ENCODE measurements at regions not wholly inside any gene's neighbourhood (a gene's known extent, or its start where the extent isn't known, plus 50 kb on each side); places are given as distances from the start of the nearest gene placed in this dataset.

- Histone ChIP-seq H3K9ac (ENCODE audit: low read length in 2 of 2) (no peak overlapping the region), H3K27ac (ENCODE audit: low read length) (no peak overlapping the region), H3K4me1 (ENCODE audit: control insufficient read depth, insufficient read depth, low read length) (no peaks in the 10 kb centered on the region), H3K27me3 (ENCODE audit: control insufficient read depth in 1 of 2, insufficient read depth in 2 of 2, low read length in 2 of 2) (no peaks in the 10 kb centered on the region), H3K4me3 (ENCODE audit: low read length in 2 of 2) (no peak overlapping the region), H3K9me3 (ENCODE audit: control insufficient read depth in 2 of 2, low read length in 2 of 2) (no peaks in the 10 kb centered on the region), H3K36me3 (ENCODE audit: control insufficient read depth in 2 of 2, insufficient read depth in 2 of 2, low read length in 2 of 2) (no peaks in the 10 kb centered on the region)
Observed at GRCh38 chr18:34544930-34545329, 165.2 kb upstream of the DTNA start.

- no peaks in the 10 kb centered on the region for H3K9me3 ChIP-seq (ENCODE audit: control insufficient read depth in 2 of 2, low read length in 2 of 2)
- H3K27ac ChIP-seq (ENCODE audit: low read length), result no peak overlapping the region
- no peaks in the 10 kb centered on the region for H3K36me3 ChIP-seq (ENCODE audit: control insufficient read depth in 2 of 2, insufficient read depth in 2 of 2, low read length in 2 of 2)
- no peak overlapping the region for H3K4me3 ChIP-seq (ENCODE audit: low read length in 2 of 2)
- no peaks in the 10 kb centered on the region for H3K4me1 ChIP-seq (ENCODE audit: control insufficient read depth, insufficient read depth, low read length)
- H3K9ac ChIP-seq (ENCODE audit: low read length in 2 of 2), result no peak overlapping the region
- H3K27me3 ChIP-seq (ENCODE audit: control insufficient read depth in 1 of 2, insufficient read depth in 2 of 2, low read length in 2 of 2), result no peaks in the 10 kb centered on the region
Observed at GRCh38 chr18:34548120-34548972, 161.8 kb upstream of the DTNA start.

GRCh38 chr18:34548973-34549294, 161.2 kb upstream of the DTNA start:
- Histone ChIP-seq H3K9me3 (ENCODE audit: control insufficient read depth in 2 of 2, low read length in 2 of 2) (no peaks in the 10 kb centered on the region), H3K27me3 (ENCODE audit: control insufficient read depth in 1 of 2, insufficient read depth in 2 of 2, low read length in 2 of 2) (no peaks in the 10 kb centered on the region), H3K9ac (ENCODE audit: low read length in 2 of 2) (no peak overlapping the region), H3K4me1 (ENCODE audit: control insufficient read depth, insufficient read depth, low read length) (no peaks in the 10 kb centered on the region), H3K4me3 (ENCODE audit: low read length in 2 of 2) (no peak overlapping the region), H3K27ac (ENCODE audit: low read length) (no peak overlapping the region), H3K36me3 (ENCODE audit: control insufficient read depth in 2 of 2, insufficient read depth in 2 of 2, low read length in 2 of 2) (no peaks in the 10 kb centered on the region)

GRCh38 chr18:34549367-34549766, 160.7 kb upstream of the DTNA start:
- no peak overlapping the region for H3K9ac ChIP-seq (ENCODE audit: low read length in 2 of 2)

GRCh38 chr18:34550156-34550555, 159.9 kb upstream of the DTNA start:
- Histone ChIP-seq H3K4me3 (ENCODE audit: low read length in 2 of 2) (no peak overlapping the region), H3K27me3 (ENCODE audit: control insufficient read depth in 1 of 2, insufficient read depth in 2 of 2, low read length in 2 of 2) (no peaks in the 10 kb centered on the region), H3K9me3 (ENCODE audit: control insufficient read depth in 2 of 2, low read length in 2 of 2) (no peaks in the 10 kb centered on the region), H3K4me1 (ENCODE audit: control insufficient read depth, insufficient read depth, low read length) (no peaks in the 10 kb centered on the region), H3K36me3 (ENCODE audit: control insufficient read depth in 2 of 2, insufficient read depth in 2 of 2, low read length in 2 of 2) (no peaks in the 10 kb centered on the region), H3K27ac (ENCODE audit: low read length) (no peak overlapping the region), H3K9ac (ENCODE audit: low read length in 2 of 2) (no peak overlapping the region)

More at GRCh38 chr18:34549367-34549766, 160.7 kb upstream of the DTNA start:
- H3K27me3 ChIP-seq (ENCODE audit: control insufficient read depth in 1 of 2, insufficient read depth in 2 of 2, low read length in 2 of 2), result no peaks in the 10 kb centered on the region
- H3K27ac ChIP-seq (ENCODE audit: low read length), result no peak overlapping the region
- no peaks in the 10 kb centered on the region for H3K36me3 ChIP-seq (ENCODE audit: control insufficient read depth in 2 of 2, insufficient read depth in 2 of 2, low read length in 2 of 2)
- no peak overlapping the region for H3K4me3 ChIP-seq (ENCODE audit: low read length in 2 of 2)
- H3K4me1 ChIP-seq (ENCODE audit: control insufficient read depth, insufficient read depth, low read length), result no peaks in the 10 kb centered on the region
- H3K9me3 ChIP-seq (ENCODE audit: control insufficient read depth in 2 of 2, low read length in 2 of 2), result no peaks in the 10 kb centered on the region

GRCh38 chr18:34550902-34551301, 159.2 kb upstream of the DTNA start:
- no peak overlapping the region for H3K4me3 ChIP-seq (ENCODE audit: low read length in 2 of 2)
- no peaks in the 10 kb centered on the region for H3K27me3 ChIP-seq (ENCODE audit: control insufficient read depth in 1 of 2, insufficient read depth in 2 of 2, low read length in 2 of 2)
- no peaks in the 10 kb centered on the region for H3K36me3 ChIP-seq (ENCODE audit: control insufficient read depth in 2 of 2, insufficient read depth in 2 of 2, low read length in 2 of 2)
- no peak overlapping the region for H3K27ac ChIP-seq (ENCODE audit: low read length)
- H3K9me3 ChIP-seq (ENCODE audit: control insufficient read depth in 2 of 2, low read length in 2 of 2), result no peaks in the 10 kb centered on the region
- H3K9ac ChIP-seq (ENCODE audit: low read length in 2 of 2), result no peak overlapping the region
- no peaks in the 10 kb centered on the region for H3K4me1 ChIP-seq (ENCODE audit: control insufficient read depth, insufficient read depth, low read length)

- Histone ChIP-seq H3K27me3 (ENCODE audit: control insufficient read depth in 1 of 2, insufficient read depth in 2 of 2, low read length in 2 of 2) (no peaks in the 10 kb centered on the region), H3K36me3 (ENCODE audit: control insufficient read depth in 2 of 2, insufficient read depth in 2 of 2, low read length in 2 of 2) (no peaks in the 10 kb centered on the region), H3K9ac (ENCODE audit: low read length in 2 of 2) (no peak overlapping the region), H3K27ac (ENCODE audit: low read length) (no peak overlapping the region), H3K4me3 (ENCODE audit: low read length in 2 of 2) (no peak overlapping the region), H3K4me1 (ENCODE audit: control insufficient read depth, insufficient read depth, low read length) (no peaks in the 10 kb centered on the region), H3K9me3 (ENCODE audit: control insufficient read depth in 2 of 2, low read length in 2 of 2) (no peaks in the 10 kb centered on the region)
Observed at GRCh38 chr18:34551824-34552223, 158.3 kb upstream of the DTNA start.

- Histone ChIP-seq H3K9me3 (ENCODE audit: control insufficient read depth in 2 of 2, low read length in 2 of 2) (no peaks in the 10 kb centered on the region), H3K36me3 (ENCODE audit: control insufficient read depth in 2 of 2, insufficient read depth in 2 of 2, low read length in 2 of 2) (no peaks in the 10 kb centered on the region), H3K27me3 (ENCODE audit: control insufficient read depth in 1 of 2, insufficient read depth in 2 of 2, low read length in 2 of 2) (no peaks in the 10 kb centered on the region), H3K4me1 (ENCODE audit: control insufficient read depth, insufficient read depth, low read length) (no peaks in the 10 kb centered on the region), H3K4me3 (ENCODE audit: low read length in 2 of 2) (no peak overlapping the region), H3K9ac (ENCODE audit: low read length in 2 of 2) (no peak overlapping the region), H3K27ac (ENCODE audit: low read length) (no peak overlapping the region)
Observed at GRCh38 chr18:34562252-34562870, 147.7 kb upstream of the DTNA start.

- H3K36me3 ChIP-seq (ENCODE audit: control insufficient read depth in 2 of 2, insufficient read depth in 2 of 2, low read length in 2 of 2), result no peaks in the 10 kb centered on the region
- no peak overlapping the region for H3K27ac ChIP-seq (ENCODE audit: low read length)
- H3K9me3 ChIP-seq (ENCODE audit: control insufficient read depth in 2 of 2, low read length in 2 of 2), result no peaks in the 10 kb centered on the region
- no peaks in the 10 kb centered on the region for H3K4me1 ChIP-seq (ENCODE audit: control insufficient read depth, insufficient read depth, low read length)
- no peak overlapping the region for H3K4me3 ChIP-seq (ENCODE audit: low read length in 2 of 2)
- no peaks in the 10 kb centered on the region for H3K27me3 ChIP-seq (ENCODE audit: control insufficient read depth in 1 of 2, insufficient read depth in 2 of 2, low read length in 2 of 2)
- H3K9ac ChIP-seq (ENCODE audit: low read length in 2 of 2), result no peak overlapping the region
Observed at GRCh38 chr18:34567857-34568256, 142.2 kb upstream of the DTNA start.

GRCh38 chr18:34576622-34577021, 133.5 kb upstream of the DTNA start:
- H3K4me3 ChIP-seq (ENCODE audit: low read length in 2 of 2), result no peak overlapping the region
- no peak overlapping the region for H3K9ac ChIP-seq (ENCODE audit: low read length in 2 of 2)
- no peaks in the 10 kb centered on the region for H3K4me1 ChIP-seq (ENCODE audit: control insufficient read depth, insufficient read depth, low read length)
- no peaks in the 10 kb centered on the region for H3K9me3 ChIP-seq (ENCODE audit: control insufficient read depth in 2 of 2, low read length in 2 of 2)
- no peaks in the 10 kb centered on the region for H3K27me3 ChIP-seq (ENCODE audit: control insufficient read depth in 1 of 2, insufficient read depth in 2 of 2, low read length in 2 of 2)
- H3K36me3 ChIP-seq (ENCODE audit: control insufficient read depth in 2 of 2, insufficient read depth in 2 of 2, low read length in 2 of 2), result no peaks in the 10 kb centered on the region
- no peak overlapping the region for H3K27ac ChIP-seq (ENCODE audit: low read length)

GRCh38 chr18:34583895-34584294, 126.2 kb upstream of the DTNA start:
- Histone ChIP-seq H3K9me3 (ENCODE audit: control insufficient read depth in 2 of 2, low read length in 2 of 2) (peaks cover 0 to 4% of the 10 kb centered on the region in 2 donors), H3K27ac (ENCODE audit: low read length) (no peak overlapping the region), H3K4me3 (ENCODE audit: low read length in 2 of 2) (no peak overlapping the region), H3K27me3 (ENCODE audit: control insufficient read depth in 1 of 2, insufficient read depth in 2 of 2, low read length in 2 of 2) (no peaks in the 10 kb centered on the region), H3K36me3 (ENCODE audit: control insufficient read depth in 2 of 2, insufficient read depth in 2 of 2, low read length in 2 of 2) (no peaks in the 10 kb centered on the region), H3K9ac (ENCODE audit: low read length in 2 of 2) (no peak overlapping the region), H3K4me1 (ENCODE audit: control insufficient read depth, insufficient read depth, low read length) (no peaks in the 10 kb centered on the region)
